ENCODE measurements at regions not wholly inside any gene's neighbourhood (a gene's known extent, or its start where the extent isn't known, plus 50 kb on each side); places are given as distances from the start of the nearest gene placed in this dataset.
A peak's percentile ranks its signal among the peaks of the same experiment; 100 is the strongest.

- no peak overlapping the region for H3K4me3 ChIP-seq
- TF ChIP-seq CTCF (IDR thresholded peaks at IDR 0.05) = no peak
- WGBS, 3 donors = 71 to 74% (median 71%) methylated on average over 12 of the region's 12 CpGs
- no peaks in the 10 kb centered on the region for H3K27me3 ChIP-seq (ENCODE audit: insufficient read depth in 3 of 3, low read length in 2 of 3)
- no peak for ATAC-seq
- no peaks in the 10 kb centered on the region for H3K4me1 ChIP-seq
- DNase-seq = no peak
- no peaks in the 10 kb centered on the region for H3K36me3 ChIP-seq (ENCODE audit: insufficient read depth in 1 of 2, low read depth in 1 of 2)
- no peaks in the 10 kb centered on the region for H3K9me3 ChIP-seq
- no peak overlapping the region for H3K27ac ChIP-seq
- intact Hi-C loops (cut with DNase I) = no loop called here
Measured at GRCh38 chr6:15086348-15087158, 159.3 kb upstream of the JARID2 start.

- no peak for TF ChIP-seq CTCF (IDR thresholded peaks at IDR 0.05)
- 87 to 92% (median 92%) methylated on average over 5 of the region's 5 CpGs for WGBS, 3 donors
- no peaks in the 10 kb centered on the region for H3K27me3 ChIP-seq (ENCODE audit: insufficient read depth in 3 of 3, low read length in 2 of 3)
- H3K36me3 ChIP-seq (ENCODE audit: insufficient read depth in 1 of 2, low read depth in 1 of 2) = no peaks in the 10 kb centered on the region
- no peaks in the 10 kb centered on the region for H3K4me1 ChIP-seq
- no peaks in the 10 kb centered on the region for H3K9me3 ChIP-seq
- H3K27ac ChIP-seq = no peak overlapping the region
- DNase-seq (no peak), ATAC-seq (no peak)
- H3K4me3 ChIP-seq = no peak overlapping the region
- intact Hi-C loops (cut with DNase I) = no loop called here
Measured at GRCh38 chr6:15087186-15087589, 158.7 kb upstream of the JARID2 start.

- 65 to 73% (median 70%) methylated on average over 7 of the region's 7 CpGs for WGBS, 3 donors
- intact Hi-C loops (cut with DNase I) = no loop called here
- no peak overlapping the region for H3K4me3 ChIP-seq
- ATAC-seq = no peak
- H3K9me3 ChIP-seq = no peaks in the 10 kb centered on the region
- no peaks in the 10 kb centered on the region for H3K36me3 ChIP-seq (ENCODE audit: insufficient read depth in 1 of 2, low read depth in 1 of 2)
- H3K27me3 ChIP-seq (ENCODE audit: insufficient read depth in 3 of 3, low read length in 2 of 3) = no peaks in the 10 kb centered on the region
- DNase-seq = no peak
- no peaks in the 10 kb centered on the region for H3K4me1 ChIP-seq
- H3K27ac ChIP-seq = no peak overlapping the region
- no peak for TF ChIP-seq CTCF (IDR thresholded peaks at IDR 0.05)
Measured at GRCh38 chr6:15088904-15089568, 156.8 kb upstream of the JARID2 start.

- DNase-seq = no peak
- Histone ChIP-seq H3K27me3 (ENCODE audit: insufficient read depth in 3 of 3, low read length in 2 of 3) (no peaks in the 10 kb centered on the region), H3K9me3 (no peaks in the 10 kb centered on the region), H3K4me1 (no peaks in the 10 kb centered on the region), H3K27ac (no peak overlapping the region), H3K4me3 (no peak overlapping the region), H3K36me3 (ENCODE audit: insufficient read depth in 1 of 2, low read depth in 1 of 2) (no peaks in the 10 kb centered on the region)
- TF ChIP-seq CTCF (IDR thresholded peaks at IDR 0.05) = no peak
- 47 to 63% (median 58%) methylated on average over 10 of the region's 10 CpGs for WGBS, 3 donors
- peak in 2 of 4 donors; percentile 50 to 54 for ATAC-seq
- intact Hi-C loops (cut with DNase I) = no loop called here
Measured at GRCh38 chr6:15089569-15090144, 156.2 kb upstream of the JARID2 start.
